Activated naive CD4-positive, alpha-beta T cell treated with anti-CD3 and anti-CD28 coated beads, Interleukin-2, amount 10 ng/mL, durations not matched to agents 7 days and 5 days (primary cell): ENCODE measurements at regions not wholly inside any gene's neighbourhood (a gene's known extent, or its start where the extent isn't known, plus 50 kb on each side); places are given as distances from the start of the nearest gene placed in this dataset.
A peak's percentile ranks its signal among the peaks of the same experiment; 100 is the strongest.
"Not testable (repeated sequence)": the region's sequence is repeated elsewhere in the genome, so short reads cannot be mapped to it uniquely, and the experiment has no call there.

ENCODE experiments used
- CTCF ChIA-PET: fragments of 350-600 bp; sonication (Branson Sonifier 250); formaldehyde crosslinking; loops from one replicate; lab custom pipeline; 2021; ENCODE audit warnings: antibody characterized with exemption; lab: Charles Lee
- DNase-seq: peaks from one replicate; pipeline ENCODE4 v3.0.0-alpha.2; 2020
- H3K27ac Mint-ChIP-seq: one replicate; pipeline ENCODE4 v1.8.0; 2021; ENCODE audit warnings: mild to moderate bottlenecking, moderate library complexity, mixed read lengths
- H3K27me3 Mint-ChIP-seq: one replicate; pipeline ENCODE4 v1.8.0; 2021; ENCODE audit warnings: mild to moderate bottlenecking, mixed read lengths
- H3K36me3 Mint-ChIP-seq: one replicate; pipeline ENCODE4 v1.8.0; 2021; ENCODE audit warnings: mixed read lengths
- H3K4me1 Mint-ChIP-seq: one replicate; pipeline ENCODE4 v1.8.0; 2021; ENCODE audit warnings: mixed read lengths
- H3K4me3 Mint-ChIP-seq: one replicate; pipeline ENCODE4 v1.8.0; 2021; ENCODE audit warnings: mild to moderate bottlenecking, moderate library complexity, mixed read lengths
- H3K9me3 Mint-ChIP-seq: one replicate; pipeline ENCODE4 v1.8.0; 2021; ENCODE audit warnings: mixed read lengths

GRCh38 chr6:144923491-144923787, 638.3 kb downstream of the UTRN start:
- peaks cover 16% of the 10 kb centered on the region for H3K27me3 Mint-ChIP-seq
- H3K4me3 Mint-ChIP-seq, H3K9me3 Mint-ChIP-seq, CTCF ChIA-PET, H3K36me3 Mint-ChIP-seq, H3K4me1 Mint-ChIP-seq, H3K27ac Mint-ChIP-seq, DNase-seq: not testable (repeated sequence)

- CTCF ChIA-PET: no interaction called here
- DNase-seq: no peak
Observed at GRCh38 chr6:144928847-144929246, 643.7 kb downstream of the UTRN start.

GRCh38 chr6:144929262-144929661, 644.1 kb downstream of the UTRN start:
- no peaks in the 10 kb centered on the region for H3K4me1 Mint-ChIP-seq
- no peaks in the 10 kb centered on the region for H3K36me3 Mint-ChIP-seq
- H3K27ac Mint-ChIP-seq: no peak overlapping the region
- H3K27me3 Mint-ChIP-seq: peaks cover 5% of the 10 kb centered on the region
- no peak for DNase-seq
- no peaks in the 10 kb centered on the region for H3K9me3 Mint-ChIP-seq
- H3K4me3 Mint-ChIP-seq: no peak overlapping the region
- CTCF ChIA-PET: no interaction called here

More at GRCh38 chr6:144928847-144929246, 643.7 kb downstream of the UTRN start:
- Mint-ChIP-seq H3K4me3 (no peak overlapping the region), H3K36me3 (no peaks in the 10 kb centered on the region), H3K27me3 (peaks cover 8% of the 10 kb centered on the region), H3K4me1 (no peaks in the 10 kb centered on the region), H3K9me3 (no peaks in the 10 kb centered on the region), H3K27ac (no peak overlapping the region)

DNA sequence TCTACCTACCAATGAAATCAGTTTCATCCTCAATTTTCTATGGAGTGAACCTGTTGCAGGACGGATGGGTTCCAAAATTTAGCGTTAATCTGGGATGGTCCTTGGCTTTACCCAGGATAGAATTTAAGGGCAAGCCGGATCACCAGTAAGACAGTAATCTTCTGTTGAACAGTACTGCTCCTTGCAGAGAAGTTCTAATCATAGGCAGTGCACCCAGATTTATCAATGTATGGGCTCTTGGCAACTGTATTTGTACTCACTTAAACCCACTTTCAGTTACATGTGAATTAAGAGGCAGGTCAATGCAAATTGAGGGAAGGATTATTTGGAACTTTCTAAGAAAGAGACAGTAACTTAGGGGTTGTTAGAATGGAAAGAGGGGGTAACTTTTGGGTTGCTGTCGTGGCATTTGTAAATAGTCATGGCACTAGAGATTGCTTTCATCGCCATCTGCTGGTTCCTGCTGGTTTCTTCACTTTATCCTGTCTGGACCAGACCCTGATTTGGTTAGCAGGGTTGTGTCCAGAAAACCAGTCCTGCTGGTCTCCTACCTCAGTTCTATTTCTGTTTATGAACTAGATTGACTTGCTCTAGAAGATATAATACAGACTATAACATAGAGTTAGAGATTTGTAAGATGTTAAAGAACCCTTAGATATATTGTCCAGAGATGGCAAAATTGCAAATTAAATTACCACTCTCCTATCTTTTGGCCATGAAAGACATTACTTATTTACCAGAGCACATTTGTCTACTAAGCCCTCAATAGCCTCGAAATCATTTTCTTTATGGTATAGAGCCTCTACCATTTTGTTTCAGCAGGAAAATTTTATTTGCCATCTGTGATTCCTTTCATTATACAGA, 646.3 kb downstream of the UTRN start:
- Mint-ChIP-seq H3K27me3 (peaks cover 16% of the 10 kb centered on the region), H3K4me1 (no peaks in the 10 kb centered on the region), H3K36me3 (peaks cover 1% of the 10 kb centered on the region), H3K9me3 (no peaks in the 10 kb centered on the region), H3K4me3 (no peak overlapping the region), H3K27ac (no peak overlapping the region)
- peak; percentile 57 for DNase-seq
- CTCF ChIA-PET: interaction anchor here (0.9 kb wide), 1 partner anchor 346 kb away, joined by 3 read pairs; no protein-coding TSS in a partner anchor

DNA sequence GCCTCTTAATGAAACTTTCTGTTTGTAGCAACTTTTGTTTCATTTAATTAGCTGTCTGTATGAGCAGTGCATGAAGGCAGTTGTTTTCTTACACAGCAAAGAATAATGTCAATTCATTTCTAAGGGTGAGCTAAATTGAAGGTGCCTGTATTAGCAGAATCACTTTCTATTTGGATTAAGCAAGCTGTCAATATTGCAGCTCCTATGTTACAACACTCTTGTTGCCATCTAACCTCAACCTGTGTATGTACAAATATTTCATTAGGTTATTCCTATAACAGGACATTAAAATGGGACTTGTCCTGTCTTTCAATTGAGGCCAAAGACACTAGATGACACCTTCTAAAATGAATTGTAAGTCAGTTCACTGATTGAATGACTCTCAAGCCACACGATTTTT, 647.5 kb downstream of the UTRN start:
- CTCF ChIA-PET: interaction anchor here (0.9 to 1.0 kb wide), 2 partner anchors 347 to 348 kb away, joined by 3 read pairs; no protein-coding TSS in a partner anchor

GRCh38 chr6:144935181-144935580, 650.0 kb downstream of the UTRN start:
- DNase-seq: no peak
- H3K4me3 Mint-ChIP-seq: no peak overlapping the region
- CTCF ChIA-PET: no interaction called here
- no peaks in the 10 kb centered on the region for H3K9me3 Mint-ChIP-seq
- H3K36me3 Mint-ChIP-seq: peaks cover 1% of the 10 kb centered on the region
- no peaks in the 10 kb centered on the region for H3K4me1 Mint-ChIP-seq
- no peak overlapping the region for H3K27ac Mint-ChIP-seq
- peaks cover 11% of the 10 kb centered on the region for H3K27me3 Mint-ChIP-seq

More for the DNA sequence above, 647.5 kb downstream of the UTRN start:
- no peak overlapping the region for H3K4me3 Mint-ChIP-seq
- no peaks in the 10 kb centered on the region for H3K9me3 Mint-ChIP-seq
- H3K4me1 Mint-ChIP-seq: no peaks in the 10 kb centered on the region
- DNase-seq: no peak
- H3K27me3 Mint-ChIP-seq: peaks cover 16% of the 10 kb centered on the region
- H3K36me3 Mint-ChIP-seq: peaks cover 1% of the 10 kb centered on the region
- H3K27ac Mint-ChIP-seq: no peak overlapping the region

GRCh38 chr6:144935661-144936060, 650.5 kb downstream of the UTRN start:
- Mint-ChIP-seq H3K27me3 (peaks cover 11% of the 10 kb centered on the region), H3K9me3 (no peaks in the 10 kb centered on the region), H3K36me3 (peaks cover 1% of the 10 kb centered on the region), H3K4me1 (no peaks in the 10 kb centered on the region), H3K27ac (no peak overlapping the region), H3K4me3 (no peak overlapping the region)
- CTCF ChIA-PET: no interaction called here
- DNase-seq: no peak

- no peak for DNase-seq
- H3K9me3 Mint-ChIP-seq: no peaks in the 10 kb centered on the region
- H3K4me1 Mint-ChIP-seq: no peaks in the 10 kb centered on the region
- H3K27ac Mint-ChIP-seq: no peak overlapping the region
- CTCF ChIA-PET: no interaction called here
- no peak overlapping the region for H3K4me3 Mint-ChIP-seq
- peaks cover 1% of the 10 kb centered on the region for H3K36me3 Mint-ChIP-seq
- H3K27me3 Mint-ChIP-seq: peaks cover 11% of the 10 kb centered on the region
Observed at GRCh38 chr6:144936764-144937163, 651.6 kb downstream of the UTRN start.

DNA sequence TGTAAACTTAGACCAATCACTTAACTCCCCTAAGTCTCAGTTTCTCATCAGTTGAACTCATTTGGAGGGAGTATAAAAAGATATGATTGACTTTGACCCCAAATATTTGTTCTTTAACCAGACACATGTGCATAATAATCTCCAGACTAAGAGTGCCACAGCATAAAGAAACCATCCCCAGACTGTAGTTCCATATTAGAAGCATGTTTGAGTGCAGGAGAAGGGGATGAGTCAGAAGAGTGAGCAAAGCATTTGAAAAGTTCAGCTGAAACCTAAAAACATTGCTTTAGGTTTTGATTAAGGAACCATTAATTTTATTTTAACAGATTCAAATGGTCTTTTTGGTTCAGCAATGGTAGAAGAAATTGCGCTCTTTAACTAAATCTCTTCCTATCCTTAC, 654.8 kb downstream of the UTRN start:
- no peaks in the 10 kb centered on the region for H3K36me3 Mint-ChIP-seq
- H3K4me3 Mint-ChIP-seq: no peak overlapping the region

GRCh38 chr6:144944106-144944505, 659.0 kb downstream of the UTRN start:
- no peak for DNase-seq
- Mint-ChIP-seq H3K36me3 (no peaks in the 10 kb centered on the region), H3K27me3 (peaks cover 9% of the 10 kb centered on the region), H3K4me1 (no peaks in the 10 kb centered on the region), H3K27ac (no peak overlapping the region), H3K9me3 (no peaks in the 10 kb centered on the region), H3K4me3 (no peak overlapping the region)
- CTCF ChIA-PET: no interaction called here

More for the DNA sequence above, 654.8 kb downstream of the UTRN start:
- H3K4me1 Mint-ChIP-seq: no peaks in the 10 kb centered on the region
- peaks cover 13% of the 10 kb centered on the region for H3K27me3 Mint-ChIP-seq
- DNase-seq: no peak
- no peaks in the 10 kb centered on the region for H3K9me3 Mint-ChIP-seq
- CTCF ChIA-PET: interaction anchor here (1.0 kb wide), 1 partner anchor 355 kb away, joined by 3 read pairs; no protein-coding TSS in a partner anchor
- H3K27ac Mint-ChIP-seq: no peak overlapping the region

DNA sequence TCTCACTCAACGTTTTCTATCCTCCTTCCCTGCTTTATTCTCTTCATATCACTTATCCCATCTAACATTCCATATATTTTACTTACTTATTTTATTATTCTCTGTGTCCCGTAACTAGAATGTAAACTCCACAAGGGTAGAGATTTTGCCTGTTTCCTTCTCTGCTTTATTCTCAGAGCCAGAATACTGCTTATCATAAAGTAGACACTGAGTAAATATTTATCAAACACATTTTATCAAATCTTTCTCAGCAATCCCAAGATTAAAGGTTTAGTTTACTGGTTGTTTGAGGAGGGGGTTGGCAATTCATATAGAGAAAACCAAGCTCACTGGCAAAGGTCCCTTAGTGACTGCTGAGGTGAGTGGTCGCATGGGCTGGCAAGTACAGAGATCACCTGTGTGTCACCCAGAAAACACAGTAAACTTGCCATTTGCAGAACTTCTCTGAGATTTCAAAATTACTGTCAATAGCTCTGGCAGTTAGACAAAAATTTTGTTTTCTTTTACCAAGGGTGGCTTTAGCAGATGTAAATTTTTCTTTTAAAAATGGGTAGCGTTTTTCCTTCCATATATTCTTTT, 662.4 kb downstream of the UTRN start:
- Mint-ChIP-seq H3K27me3 (peaks cover 9% of the 10 kb centered on the region), H3K27ac (no peak overlapping the region), H3K4me3 (no peak overlapping the region), H3K9me3 (no peaks in the 10 kb centered on the region), H3K4me1 (no peaks in the 10 kb centered on the region), H3K36me3 (no peaks in the 10 kb centered on the region)
- no peak for DNase-seq
- CTCF ChIA-PET: no interaction called here

- Mint-ChIP-seq H3K4me3 (no peak overlapping the region), H3K4me1 (no peaks in the 10 kb centered on the region), H3K36me3 (no peaks in the 10 kb centered on the region), H3K9me3 (no peaks in the 10 kb centered on the region), H3K27me3 (peaks cover 9% of the 10 kb centered on the region), H3K27ac (no peak overlapping the region)
- no peak for DNase-seq
- CTCF ChIA-PET: no interaction called here
Observed at GRCh38 chr6:144951730-144952437, 666.7 kb downstream of the UTRN start.

DNA sequence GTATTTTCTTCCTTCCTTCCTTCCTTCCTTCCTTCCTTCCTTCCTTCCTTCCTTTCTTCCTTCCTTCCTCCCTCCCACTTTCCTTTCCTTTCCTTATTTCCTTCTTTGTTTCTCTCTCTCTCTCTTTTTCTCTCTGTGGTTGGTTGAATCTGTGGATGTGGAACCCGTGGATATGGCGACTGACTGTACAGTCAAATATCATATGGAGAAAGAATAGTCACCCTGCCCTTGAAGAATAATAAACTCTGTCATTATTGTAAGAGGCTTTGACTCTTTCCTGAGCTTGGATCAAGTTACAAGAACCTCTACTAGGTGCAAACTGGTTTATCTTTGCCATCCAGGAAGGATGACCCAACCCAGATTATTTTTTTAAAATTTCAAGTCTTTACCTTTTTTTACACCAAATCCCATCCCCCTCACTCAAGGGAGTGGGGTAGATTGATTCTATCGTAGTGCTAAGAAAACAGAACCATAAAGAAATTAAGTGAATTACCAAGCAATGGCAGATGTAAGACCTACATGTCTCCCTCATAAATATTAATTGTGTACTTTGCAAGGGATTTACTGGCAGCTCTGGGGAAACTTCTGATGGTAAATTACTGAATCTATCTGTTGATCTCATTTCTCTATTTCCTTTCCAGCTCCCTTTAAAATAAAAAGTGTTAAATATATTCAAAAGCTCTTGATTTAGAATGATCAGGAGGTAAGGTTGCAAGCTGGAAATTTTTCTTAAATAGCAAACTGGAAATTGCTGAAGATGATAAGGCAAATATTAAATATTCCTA, 667.5 kb downstream of the UTRN start:
- DNase-seq: no peak
- no peaks in the 10 kb centered on the region for H3K9me3 Mint-ChIP-seq
- peaks cover 9% of the 10 kb centered on the region for H3K27me3 Mint-ChIP-seq
- no peak overlapping the region for H3K4me3 Mint-ChIP-seq
- no peaks in the 10 kb centered on the region for H3K4me1 Mint-ChIP-seq
- no peak overlapping the region for H3K27ac Mint-ChIP-seq
- CTCF ChIA-PET: no interaction called here
- no peaks in the 10 kb centered on the region for H3K36me3 Mint-ChIP-seq
